Aorta (tissue), 5 donors: ENCODE measurements at regions not wholly inside any gene's neighbourhood (a gene's known extent, or its start where the extent isn't known, plus 50 kb on each side); places are given as distances from the start of the nearest gene placed in this dataset.
"Not testable (repeated sequence)": the region's sequence is repeated elsewhere in the genome, so short reads cannot be mapped to it uniquely, and the experiment has no call there.

ENCODE experiments used
- ATAC-seq: fragments of 200-7000 bp; cut with Tn5 transposase; one replicate; pipeline ENCODE4 v1.9.1; 2022; ENCODE audit warnings: moderate library complexity; ENCODE audit not compliant: low FRiP score
- DNase-seq, 2 donors: peaks; one replicate each; pipeline ENCODE4 v3.0.0-alpha.2; 2020
- H3K27ac ChIP-seq, 2 donors: one replicate each; pipeline ENCODE4 v1.5.1; 2013; ENCODE audit warnings: low read length in 2 of 2, mild to moderate bottlenecking in 2 of 2, moderate library complexity in 2 of 2, control low read depth in 1 of 2, inconsistent platforms in 1 of 2, low read depth in 1 of 2
- H3K27me3 ChIP-seq, 2 donors: one replicate each; pipeline ENCODE4 v1.6.1; 2013; ENCODE audit warnings: control low read depth in 1 of 2, low read length in 1 of 2, mild to moderate bottlenecking in 1 of 2, moderate library complexity in 1 of 2; ENCODE audit not compliant: insufficient read depth in 2 of 2, control insufficient read depth in 1 of 2
- H3K36me3 ChIP-seq, 2 donors: one replicate each; pipeline ENCODE4 v1.6.1; 2013; ENCODE audit warnings: control low read depth in 1 of 2, low read length in 1 of 2, mild to moderate bottlenecking in 1 of 2; ENCODE audit not compliant: insufficient read depth in 2 of 2, control insufficient read depth in 1 of 2
- H3K4me1 ChIP-seq, 2 donors: one replicate each; pipeline ENCODE4 v1.6.1; 2013; ENCODE audit warnings: low read length in 2 of 2, control low read depth in 1 of 2, mild to moderate bottlenecking in 1 of 2, moderate library complexity in 1 of 2; ENCODE audit not compliant: insufficient read depth in 2 of 2, control insufficient read depth in 1 of 2
- H3K4me3 ChIP-seq, 2 donors: one replicate each; pipeline ENCODE4 v1.5.1; 2013; ENCODE audit warnings: low read length in 2 of 2, control low read depth in 1 of 2, mild to moderate bottlenecking in 1 of 2
- H3K9me3 ChIP-seq: one replicate; pipeline ENCODE4 v1.6.1; 2013; ENCODE audit warnings: mild to moderate bottlenecking, low read length; ENCODE audit not compliant: control insufficient read depth
- WGBS, 2 donors: extraction: QIAGEN DNeasy Blood & Tissue Kit; methylation state at CpG; one replicate each; pipeline ENCODE4 v1.1.7; 2013; 5-methylcytosine and 5-hydroxymethylcytosine counted together
- intact Hi-C, 2 donors: fragments of 100-400 bp; cut with DNase I; formaldehyde crosslinking; loops; one replicate each; pipeline versions ENCODE4 v1.14.2 to v1.15.0; 2022
- donor health status: healthy with polysubstance abuse.
- donor health status: Bipolar disorder and iron deficiency.
- donor health status: DM: no; HTN: no; CAD: no.
- donor health status: DM: no; HTN: no; CAD: no.
- donor health status: DM: yes; HTN: yes; CAD: no.

DNA sequence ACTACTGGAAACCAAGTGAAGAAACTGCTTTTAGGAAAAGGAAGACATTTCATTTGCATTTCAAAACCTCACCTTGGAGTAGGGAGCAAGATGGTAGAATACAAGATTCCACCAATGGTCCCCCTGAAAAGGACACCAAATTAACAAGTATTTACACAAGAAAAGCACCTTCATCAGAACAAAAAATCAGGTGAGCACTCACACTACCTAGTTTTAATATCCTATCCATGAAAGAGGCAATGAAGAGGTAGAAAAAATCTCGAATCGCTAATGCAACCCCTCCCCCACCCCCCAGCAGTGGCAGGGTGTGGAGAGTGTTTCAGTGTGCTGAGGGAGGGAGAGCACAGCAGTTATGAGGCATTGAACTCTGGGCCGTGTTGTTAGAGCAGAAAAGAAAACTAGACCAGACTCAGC, 1397.0 kb upstream of the C9orf72 start:
- intact Hi-C loops, result no loop called here
- Histone ChIP-seq H3K4me1 (no peaks in the 10 kb centered on the region), H3K27ac (no peak overlapping the region), H3K36me3 (no peaks in the 10 kb centered on the region), H3K9me3 (no peaks in the 10 kb centered on the region), H3K27me3 (no peaks in the 10 kb centered on the region), H3K4me3 (no peak overlapping the region)
- DNase-seq (no peak), ATAC-seq (peak; percentile 41)
- 9 to 18% methylated on average over 3 of the region's 3 CpGs for WGBS, 2 donors

DNA sequence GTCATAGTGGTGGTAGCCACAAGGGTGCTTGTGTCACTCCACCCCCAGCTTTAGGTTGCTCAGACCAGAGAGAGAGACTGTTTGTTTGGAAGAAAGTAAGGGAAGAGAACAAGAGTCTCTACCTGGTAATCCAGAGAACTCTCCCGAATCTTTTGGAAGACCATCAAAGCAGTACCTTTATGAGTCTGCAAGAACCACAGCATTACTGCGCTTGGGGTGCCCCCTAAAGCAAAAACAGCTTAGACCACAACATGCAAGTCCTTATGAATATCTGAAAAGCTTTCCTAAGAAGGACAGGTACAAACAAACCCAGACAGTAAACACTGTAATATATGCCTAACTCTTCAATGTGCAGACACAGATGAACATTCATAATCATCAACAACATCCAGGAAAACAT, 1398.6 kb upstream of the C9orf72 start:
- ATAC-seq, result no peak
- WGBS, 2 donors, result 0 to 24% methylated on average over 2 of the region's 2 CpGs

DNA sequence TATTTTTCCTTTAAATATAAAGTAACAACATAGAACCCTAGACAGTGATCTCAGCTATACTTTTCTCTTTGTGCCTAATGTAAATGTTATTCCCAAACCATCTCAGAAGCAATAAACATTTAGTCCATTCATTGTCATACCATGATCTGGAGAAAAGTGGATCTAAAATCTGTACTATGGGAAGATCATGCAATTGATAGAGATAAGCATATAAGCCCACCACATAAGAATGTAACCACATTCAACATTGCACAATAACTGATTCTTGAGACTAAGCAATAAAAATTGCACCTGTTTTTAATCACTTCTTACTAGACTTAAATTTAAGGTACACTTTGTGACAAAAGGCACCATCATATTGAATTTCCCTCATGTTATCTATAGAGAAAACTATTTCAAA, 1403.0 kb upstream of the C9orf72 start:
- Histone ChIP-seq H3K4me3 (no peak overlapping the region), H3K4me1 (no peaks in the 10 kb centered on the region), H3K36me3 (no peaks in the 10 kb centered on the region), H3K27ac (no peak overlapping the region), H3K9me3 (no peaks in the 10 kb centered on the region), H3K27me3 (no peaks in the 10 kb centered on the region)
- DNase-seq, result no peak
- no peak for ATAC-seq
- intact Hi-C loops, result no loop called here

More for the DNA sequence above, 1398.6 kb upstream of the C9orf72 start:
- Histone ChIP-seq H3K4me3 (no peak overlapping the region), H3K36me3 (no peaks in the 10 kb centered on the region), H3K27me3 (no peaks in the 10 kb centered on the region), H3K4me1 (no peaks in the 10 kb centered on the region), H3K9me3 (no peaks in the 10 kb centered on the region), H3K27ac (no peak overlapping the region)
- no peak for DNase-seq
- intact Hi-C loops, result no loop called here

GRCh38 chr9:28976684-28977083, 1403.4 kb upstream of the C9orf72 start:
- DNase-seq, result no peak
- no peaks in the 10 kb centered on the region for H3K9me3 ChIP-seq
- no peak overlapping the region for H3K27ac ChIP-seq
- intact Hi-C loops, result no loop called here
- H3K4me1 ChIP-seq, result no peaks in the 10 kb centered on the region
- H3K4me3 ChIP-seq, result no peak overlapping the region
- no peak for ATAC-seq
- H3K27me3 ChIP-seq, result no peaks in the 10 kb centered on the region
- H3K36me3 ChIP-seq, result no peaks in the 10 kb centered on the region
- 0 to 36% methylated on average over 1 of the region's 1 CpG for WGBS, 2 donors

DNA sequence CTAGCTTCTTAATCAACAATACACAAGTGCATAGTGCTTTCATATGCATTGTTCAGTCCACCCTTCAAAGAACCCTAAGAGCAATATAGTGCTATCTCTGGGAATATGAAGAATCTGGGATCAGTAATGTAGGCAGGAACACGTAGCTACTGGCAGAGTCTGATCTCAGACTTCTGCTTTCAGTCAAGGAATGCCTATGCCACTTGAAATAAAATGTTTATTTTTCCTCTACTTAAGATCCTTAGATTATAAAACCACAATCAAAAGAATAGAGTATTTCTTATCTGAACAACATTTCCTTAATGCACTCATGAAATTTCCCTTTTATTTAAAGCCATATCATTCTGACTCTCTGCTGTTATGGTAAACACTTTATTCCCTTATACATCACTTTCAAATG, 1407.8 kb upstream of the C9orf72 start:
- no peaks in the 10 kb centered on the region for H3K36me3 ChIP-seq
- no peak for DNase-seq
- no peaks in the 10 kb centered on the region for H3K9me3 ChIP-seq
- intact Hi-C loops, result no loop called here
- H3K27ac ChIP-seq, result no peak overlapping the region
- WGBS, 2 donors, result 24 to 31% methylated on average over 1 of the region's 1 CpG
- ATAC-seq, result no peak
- H3K4me1 ChIP-seq, result no peaks in the 10 kb centered on the region
- no peaks in the 10 kb centered on the region for H3K27me3 ChIP-seq
- H3K4me3 ChIP-seq, result no peak overlapping the region

DNA sequence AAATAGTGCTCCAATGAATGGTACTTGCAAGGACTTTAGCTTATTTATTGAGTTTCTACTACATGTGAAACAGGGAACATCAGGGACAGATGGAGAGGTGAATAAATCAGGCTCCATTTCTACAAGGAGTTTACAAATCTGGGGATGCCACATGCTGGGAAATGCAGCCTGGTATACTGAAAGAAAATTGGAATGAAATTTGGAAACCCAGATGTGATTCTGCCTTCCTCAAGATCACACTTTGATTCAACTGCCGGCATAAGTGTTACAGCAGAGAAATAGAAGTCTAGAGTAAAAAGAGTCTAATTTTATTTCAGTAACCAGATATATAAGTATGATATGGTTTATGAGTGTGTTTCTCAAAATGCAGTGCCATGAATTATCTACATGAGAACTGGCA, 1408.4 kb upstream of the C9orf72 start:
- DNase-seq (no peak), ATAC-seq (no peak)
- H3K4me3 ChIP-seq, result no peak overlapping the region
- H3K36me3 ChIP-seq, result no peaks in the 10 kb centered on the region
- intact Hi-C loops, result no loop called here
- H3K9me3 ChIP-seq, result no peaks in the 10 kb centered on the region
- WGBS, 2 donors, result 85 to 87% methylated on average over 1 of the region's 1 CpG
- no peaks in the 10 kb centered on the region for H3K27me3 ChIP-seq
- H3K4me1 ChIP-seq, result no peaks in the 10 kb centered on the region
- H3K27ac ChIP-seq, result no peak overlapping the region

- ATAC-seq, result no peak
- intact Hi-C loops, result no loop called here
- DNase-seq, result no peak
- no peaks in the 10 kb centered on the region for H3K9me3 ChIP-seq
- no peaks in the 10 kb centered on the region for H3K36me3 ChIP-seq
- 37 to 52% methylated on average over 3 of the region's 3 CpGs for WGBS, 2 donors
- no peaks in the 10 kb centered on the region for H3K27me3 ChIP-seq
- H3K4me1 ChIP-seq, result no peaks in the 10 kb centered on the region
- H3K27ac ChIP-seq, result no peak overlapping the region
- no peak overlapping the region for H3K4me3 ChIP-seq
These were observed 1410.7 kb upstream of the C9orf72 start for GRCh38 chr9:28984016-28984415.

- DNase-seq, intact Hi-C loops, H3K27me3 ChIP-seq, H3K4me3 ChIP-seq, H3K36me3 ChIP-seq, H3K9me3 ChIP-seq, H3K4me1 ChIP-seq, H3K27ac ChIP-seq, ATAC-seq: not testable (repeated sequence)
- WGBS, 2 donors, result 87 to 88% methylated on average over 12 of the region's 12 CpGs
These were observed 1416.7 kb upstream of the C9orf72 start for GRCh38 chr9:28990009-28990408.

DNA sequence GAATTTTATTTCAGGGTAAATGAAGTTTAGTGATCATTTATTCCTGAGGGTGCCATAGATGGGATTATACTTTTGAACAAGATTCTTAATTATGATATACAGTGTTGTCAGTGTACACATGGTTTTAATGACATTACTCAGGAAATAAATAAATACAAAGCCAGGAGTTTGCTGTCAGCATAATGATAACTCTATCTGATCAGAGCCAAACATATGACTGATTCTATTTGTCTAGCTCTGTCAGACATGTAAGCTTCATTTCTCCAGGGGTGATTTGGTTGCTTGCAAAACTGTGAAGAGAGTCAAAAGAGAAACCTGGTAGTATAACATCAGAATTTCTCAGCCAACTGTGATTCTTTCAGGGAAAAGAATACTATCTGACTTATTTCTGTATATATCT, 1425.8 kb upstream of the C9orf72 start:
- Histone ChIP-seq H3K27ac (no peak overlapping the region), H3K4me3 (no peak overlapping the region), H3K27me3 (no peaks in the 10 kb centered on the region), H3K9me3 (no peaks in the 10 kb centered on the region), H3K36me3 (no peaks in the 10 kb centered on the region), H3K4me1 (no peaks in the 10 kb centered on the region)
- ATAC-seq (no peak), DNase-seq (no peak)
- intact Hi-C loops, result no loop called here
